H9 (cell line): ENCODE measurements at regions not wholly inside any gene's neighbourhood (a gene's known extent, or its start where the extent isn't known, plus 50 kb on each side); places are given as distances from the start of the nearest gene placed in this dataset.

Experiments
- DNase-seq: peaks from one replicate; pipeline ENCODE4 v3.0.0-alpha.2; 2017
- H2AFZ ChIP-seq: one replicate; pipeline ENCODE4 v1.6.1; 2013; ENCODE audit warnings: mild to moderate bottlenecking, low read length, control low read depth, moderate library complexity
- H2AK5ac ChIP-seq: 2 replicates; pipeline ENCODE4 v1.6.1; 2013; ENCODE audit warnings: low read length, control low read depth, mixed read lengths; ENCODE audit not compliant: insufficient read length
- H2BK120ac ChIP-seq: one replicate; pipeline ENCODE4 v1.6.1; 2013; ENCODE audit warnings: low read depth, mild to moderate bottlenecking, low read length, control low read depth, inconsistent platforms; ENCODE audit not compliant: poor library complexity, severe bottlenecking
- H2BK12ac ChIP-seq: 2 replicates; pipeline ENCODE4 v1.6.1; 2013; ENCODE audit warnings: low read length, control low read depth, mixed read lengths, low read depth; ENCODE audit not compliant: insufficient read length
- H2BK15ac ChIP-seq: 2 replicates; pipeline ENCODE4 v1.6.1; 2013; ENCODE audit warnings: low read depth, low read length, control low read depth
- H2BK20ac ChIP-seq: one replicate; pipeline ENCODE4 v1.6.1; 2013; ENCODE audit warnings: low read depth, mild to moderate bottlenecking, low read length, control low read depth, inconsistent platforms; ENCODE audit not compliant: poor library complexity, severe bottlenecking
- H2BK5ac ChIP-seq: 2 replicates; pipeline ENCODE4 v1.6.1; 2013; ENCODE audit warnings: low read length, control low read depth, mixed read lengths; ENCODE audit not compliant: insufficient read length
- H3K14ac ChIP-seq: 2 replicates; pipeline ENCODE4 v1.6.1; 2013; ENCODE audit warnings: low read length, control low read depth; ENCODE audit not compliant: insufficient read depth
- H3K18ac ChIP-seq: 2 replicates; pipeline ENCODE4 v1.6.1; 2013; ENCODE audit warnings: low read depth, mild to moderate bottlenecking, mixed read lengths, low read length, control low read depth; ENCODE audit not compliant: insufficient read length
- H3K23ac ChIP-seq: 2 replicates; pipeline ENCODE4 v1.6.1; 2013; ENCODE audit warnings: low read length, control low read depth, mixed read lengths, low read depth; ENCODE audit not compliant: insufficient read length
- H3K23me2 ChIP-seq: 2 replicates; pipeline ENCODE4 v1.6.1; 2013; ENCODE audit warnings: low read depth, mild to moderate bottlenecking, mixed read lengths, low read length, control low read depth; ENCODE audit not compliant: insufficient read length, poor library complexity, severe bottlenecking
- H3K27ac ChIP-seq: 2 replicates; pipeline ENCODE4 v1.5.1; 2013; ENCODE audit warnings: low read length, control low read depth, mixed read lengths, low read depth; ENCODE audit not compliant: insufficient read length
- H3K27me3 ChIP-seq: 2 replicates; pipeline ENCODE4 v1.6.1; 2013; ENCODE audit warnings: low read length, control low read depth, inconsistent platforms; ENCODE audit not compliant: insufficient read depth
- H3K4ac ChIP-seq: 2 replicates; pipeline ENCODE4 v1.6.1; 2013; ENCODE audit warnings: low read depth, mild to moderate bottlenecking, control low read depth, inconsistent platforms, low read length, moderate library complexity
- H3K4me1 ChIP-seq: 2 replicates; pipeline ENCODE4 v1.6.1; 2013; ENCODE audit warnings: low read length, control low read depth, inconsistent platforms; ENCODE audit not compliant: insufficient read depth
- H3K4me2 ChIP-seq: 2 replicates; pipeline ENCODE4 v1.6.1; 2013; ENCODE audit warnings: low read length, control low read depth, mixed read lengths; ENCODE audit not compliant: insufficient read length, insufficient read depth
- H3K56ac ChIP-seq: 2 replicates; pipeline ENCODE4 v1.6.1; 2013; ENCODE audit warnings: low read depth, mild to moderate bottlenecking, mixed read lengths, low read length, control low read depth; ENCODE audit not compliant: insufficient read length
- H3K79me1 ChIP-seq: 2 replicates; pipeline ENCODE4 v1.6.1; 2013; ENCODE audit warnings: low read depth, mild to moderate bottlenecking, moderate library complexity, low read length, control low read depth, inconsistent platforms; ENCODE audit not compliant: insufficient read depth, poor library complexity, severe bottlenecking
- H3K79me2 ChIP-seq: 2 replicates; pipeline ENCODE4 v1.6.1; 2013; ENCODE audit warnings: low read length, control low read depth, inconsistent platforms; ENCODE audit not compliant: insufficient read depth
- H3K9ac ChIP-seq: 2 replicates; pipeline ENCODE4 v1.6.1; 2013; ENCODE audit warnings: low read length, control low read depth, mixed read lengths; ENCODE audit not compliant: insufficient read length; ENCODE audit errors: extremely low read depth
- H3K9me3 ChIP-seq: one replicate; pipeline ENCODE4 v1.6.1; 2013; ENCODE audit warnings: low read depth, low read length, inconsistent platforms; ENCODE audit not compliant: control insufficient read depth
- H3T11ph ChIP-seq: one replicate; pipeline ENCODE4 v1.6.1; 2013; ENCODE audit warnings: mild to moderate bottlenecking, low read length, control low read depth, inconsistent platforms
- H4K20me1 ChIP-seq: one replicate; pipeline ENCODE4 v1.6.1; 2013; ENCODE audit not compliant: control insufficient read depth, insufficient read length, insufficient read depth
- H4K5ac ChIP-seq: 2 replicates; pipeline ENCODE4 v1.6.1; 2013; ENCODE audit warnings: low read depth, mild to moderate bottlenecking, mixed read lengths, low read length, control low read depth; ENCODE audit not compliant: insufficient read length
- H4K8ac ChIP-seq: replicated peaks from 2 replicates; pipeline ENCODE4 v1.6.1; 2013; ENCODE audit warnings: low read length, control low read depth, mixed read lengths, low read depth; ENCODE audit not compliant: insufficient read length
- H4K91ac ChIP-seq: 2 replicates; pipeline ENCODE4 v1.6.1; 2013; ENCODE audit warnings: low read depth, mild to moderate bottlenecking, moderate library complexity, mixed read lengths, low read length, control low read depth; ENCODE audit not compliant: insufficient read length
- H3K27ac Mint-ChIP-seq, 3 experiments: 2 replicates in 2 of 3; 3 replicates in 1 of 3; pipeline ENCODE4 v1.8.0; 2020 to 2021; ENCODE audit warnings: mixed read lengths in 3 of 3, mild to moderate bottlenecking in 1 of 3, moderate library complexity in 1 of 3
- H3K27me3 Mint-ChIP-seq: 2 replicates; pipeline ENCODE4 v1.8.0; 2021; ENCODE audit warnings: low read depth, mild to moderate bottlenecking, moderate library complexity, mixed read lengths
- H3K36me3 Mint-ChIP-seq, 3 experiments: 2 replicates in 2 of 3; 3 replicates in 1 of 3; pipeline ENCODE4 v1.8.0; 2020 to 2021; ENCODE audit warnings: low read depth in 3 of 3, mixed read lengths in 3 of 3; ENCODE audit not compliant: insufficient read depth in 1 of 3
- H3K4me1 Mint-ChIP-seq, 2 experiments: 2 replicates each; pipeline ENCODE4 v1.8.0; 2020; ENCODE audit warnings: mixed read lengths in 2 of 2
- H3K4me3 Mint-ChIP-seq, 2 experiments: 2 replicates in 1 of 2; 3 replicates in 1 of 2; pipeline ENCODE4 v1.8.0; 2020 to 2021; ENCODE audit warnings: mild to moderate bottlenecking in 2 of 2, mixed read lengths in 2 of 2, moderate library complexity in 1 of 2
- H3K9me3 Mint-ChIP-seq, 2 experiments: 2 replicates in 1 of 2; 3 replicates in 1 of 2; pipeline ENCODE4 v1.8.0; 2020; ENCODE audit warnings: mild to moderate bottlenecking in 2 of 2, mixed read lengths in 2 of 2, moderate library complexity in 1 of 2
- CTCF ChIP-seq: fragments of 200-600 bp; sonication (generic); conservative IDR thresholded peaks from 3 replicates; pipeline ENCODE4 v1.8.0; 2021; ENCODE audit warnings: antibody characterized with exemption, mild to moderate bottlenecking
- WGBS: extraction: QIAGEN DNeasy Blood & Tissue Kit; methylation state at CpG from one replicate; pipeline ENCODE4 v1.1.7; 2013; ENCODE audit warnings: missing lambda C conversion rate, low lambda C conversion rate, mixed read lengths; ENCODE audit not compliant: insufficient read length; ENCODE audit errors: extremely low coverage; 5-methylcytosine and 5-hydroxymethylcytosine counted together

GRCh38 chr21:26758083-26758880 lies 86.9 kb downstream of the ADAMTS1 start:
- Histone ChIP-seq H3T11ph (no peak overlapping the region), H3K14ac (no peak overlapping the region), H3K4me1 (no peaks in the 10 kb centered on the region), H3K4ac (no peak overlapping the region), H2BK20ac (no peak overlapping the region), H3K4me2 (no peak overlapping the region), H3K18ac (no peak overlapping the region), H3K79me1 (no peaks in the 10 kb centered on the region), H2BK5ac (no peak overlapping the region), H2BK12ac (no peak overlapping the region), H3K27me3 (no peaks in the 10 kb centered on the region), H3K23ac (no peak overlapping the region), H4K91ac (no peak overlapping the region), H3K56ac (no peak overlapping the region), H4K20me1 (no peaks in the 10 kb centered on the region), H2AFZ (no peak overlapping the region), H3K9ac (no peak overlapping the region), H2BK15ac (no peak overlapping the region), H3K23me2 (no peaks in the 10 kb centered on the region), H3K27ac (no peak overlapping the region), H2BK120ac (no peak overlapping the region), H4K8ac (no peak overlapping the region), H3K79me2 (no peaks in the 10 kb centered on the region), H4K5ac (no peak overlapping the region), H3K9me3 (no peaks in the 10 kb centered on the region), H2AK5ac (no peak overlapping the region)
- Mint-ChIP-seq H3K4me3 (no peak overlapping the region), H3K9me3 (no peaks in the 10 kb centered on the region), H3K36me3 (no peaks in the 10 kb centered on the region), H3K4me1 (no peaks in the 10 kb centered on the region), H3K27ac (no peak overlapping the region), H3K27me3 (no peaks in the 10 kb centered on the region)
- no peak for TF ChIP-seq CTCF
- DNase-seq: no peak
- WGBS: no CpG with 5 or more reads among the region's 3 CpGs
